NCI-H128 (cell line): ENCODE measurements at regions not wholly inside any gene's neighbourhood (a gene's known extent, or its start where the extent isn't known, plus 50 kb on each side); places are given as distances from the start of the nearest gene placed in this dataset.

Experiments used
- DNase-seq: peaks from one replicate; lab custom pipeline; 2025; ENCODE audit not compliant: unreplicated experiment; lab: John Stamatoyannopoulos, UW

DNA sequence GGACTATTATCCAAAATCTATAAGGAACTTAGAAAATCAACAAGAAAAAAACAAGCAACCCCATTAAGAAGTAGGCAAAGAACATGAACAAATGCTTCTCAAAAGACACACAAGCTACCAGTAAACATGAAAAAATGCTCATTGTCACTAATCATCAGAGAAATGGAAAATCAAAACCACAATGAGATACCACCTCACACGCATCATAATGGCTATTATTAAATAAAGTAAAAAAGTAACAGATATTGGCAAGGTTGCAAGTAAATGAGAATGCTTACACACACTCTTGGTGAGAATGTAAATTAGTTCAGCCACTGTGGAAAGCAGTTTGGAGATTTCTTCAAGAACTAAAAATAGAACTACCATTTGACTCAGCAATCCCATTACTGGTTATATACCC is 167.0 kb upstream of the DMRTA1 start:
- DNase-seq: no peak

DNA sequence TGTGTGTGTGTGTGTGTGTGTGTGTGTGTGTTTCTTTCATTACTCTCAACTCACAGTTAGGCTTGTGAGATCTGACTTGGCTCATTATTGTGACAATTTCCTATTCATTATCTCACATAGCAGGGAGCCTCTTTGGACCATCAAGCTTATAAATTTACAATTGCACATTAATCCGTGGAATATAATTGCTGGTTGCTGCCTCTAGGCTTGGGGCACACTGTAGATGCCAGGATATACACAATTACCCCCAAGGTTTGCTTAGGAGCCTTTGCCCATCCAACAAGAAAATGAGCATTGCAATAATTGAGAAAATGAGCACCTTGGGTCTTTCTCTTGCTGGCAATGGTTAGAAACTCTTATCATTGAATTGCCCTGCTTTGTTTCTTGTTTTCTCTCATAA is 161.6 kb upstream of the DMRTA1 start:
- DNase-seq: no peak

DNA sequence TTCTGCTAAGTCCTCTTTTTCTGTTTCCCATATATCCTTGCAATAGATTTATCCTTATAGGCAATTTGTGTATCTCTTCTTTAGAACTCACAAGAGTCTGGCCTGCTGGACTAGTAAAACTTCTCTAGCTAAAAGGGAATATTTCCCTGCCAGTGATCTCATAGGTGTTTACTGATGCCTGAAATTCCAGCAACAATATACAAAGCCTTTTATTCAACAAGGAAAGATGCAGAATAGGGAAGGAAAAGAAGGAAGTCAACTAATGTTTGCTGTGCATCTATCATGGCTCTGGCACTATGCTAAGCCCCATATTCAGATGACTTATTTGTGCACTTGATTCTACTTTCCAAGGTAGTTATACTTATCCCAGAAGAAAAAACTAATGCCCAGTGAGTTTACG is 160.0 kb upstream of the DMRTA1 start:
- DNase-seq: no peak

DNA sequence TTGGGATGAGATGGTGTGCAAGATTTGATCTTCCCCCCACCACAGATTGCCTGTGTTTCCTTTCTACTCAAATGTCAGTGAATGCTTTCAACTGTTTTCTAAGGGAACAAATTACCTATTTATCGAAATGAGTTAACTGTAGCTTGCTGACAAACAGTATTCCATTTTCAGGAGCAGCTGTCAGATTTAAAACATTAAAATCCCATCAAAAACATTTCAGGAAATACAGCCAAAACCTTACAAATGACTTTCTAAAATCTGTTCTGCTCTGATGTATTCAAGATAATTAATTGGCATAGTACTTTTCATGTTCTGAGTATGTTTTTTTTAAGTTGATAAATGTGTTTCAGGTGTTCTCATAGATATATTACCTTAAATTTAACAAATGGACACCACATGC is 158.0 kb upstream of the DMRTA1 start:
- no peak for DNase-seq

DNA sequence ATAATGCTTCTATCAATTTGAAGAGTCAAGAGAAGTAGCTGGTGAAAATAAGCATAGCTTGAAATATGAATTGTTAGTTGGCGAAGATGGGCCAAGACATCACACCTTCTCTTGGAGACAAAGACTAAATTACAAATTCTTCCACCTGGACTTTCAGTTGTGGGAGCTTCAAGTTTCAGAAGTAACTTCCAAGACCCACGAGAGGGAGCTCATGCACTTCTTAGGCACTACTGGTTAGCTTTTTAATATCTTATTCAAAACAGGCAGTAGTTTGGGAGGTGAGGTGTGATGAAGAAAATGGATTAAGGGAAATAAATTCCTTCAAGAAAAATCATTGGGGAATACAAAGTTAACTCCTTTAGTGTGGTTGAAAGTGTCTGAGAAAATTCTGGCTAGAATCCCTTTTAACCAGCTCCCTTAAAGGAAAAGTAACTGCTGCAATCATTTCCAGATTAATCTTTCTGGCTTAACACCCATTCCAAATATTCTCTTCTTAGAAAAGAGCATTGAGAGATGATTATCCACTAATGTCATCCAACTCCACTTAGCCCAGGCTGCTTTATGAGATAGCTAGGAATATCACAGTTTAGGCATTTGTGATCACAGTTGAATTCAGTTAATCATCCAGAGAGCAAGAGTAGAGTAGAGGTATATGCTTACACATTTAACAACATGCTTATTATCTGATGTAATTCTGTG is 139.5 kb upstream of the DMRTA1 start:
- no peak for DNase-seq

DNA sequence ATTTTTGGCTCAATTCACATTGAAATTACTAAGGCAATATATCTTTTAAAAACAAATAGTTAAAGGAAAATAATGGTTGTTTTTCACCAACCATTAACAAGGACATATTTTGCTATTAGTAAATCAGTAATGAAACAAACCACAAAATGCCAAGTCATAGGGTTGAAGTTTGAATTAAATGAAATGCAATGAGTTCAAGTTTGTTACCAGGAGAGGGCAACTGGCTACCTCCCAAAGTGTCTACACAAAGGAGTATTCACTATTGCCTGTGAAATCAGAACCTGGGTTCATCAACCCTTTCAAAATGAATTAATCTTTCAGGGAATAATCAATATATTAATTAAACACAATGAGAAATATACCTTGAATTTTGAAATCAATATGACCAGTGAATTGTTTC is 138.4 kb upstream of the DMRTA1 start:
- DNase-seq: no peak

DNA sequence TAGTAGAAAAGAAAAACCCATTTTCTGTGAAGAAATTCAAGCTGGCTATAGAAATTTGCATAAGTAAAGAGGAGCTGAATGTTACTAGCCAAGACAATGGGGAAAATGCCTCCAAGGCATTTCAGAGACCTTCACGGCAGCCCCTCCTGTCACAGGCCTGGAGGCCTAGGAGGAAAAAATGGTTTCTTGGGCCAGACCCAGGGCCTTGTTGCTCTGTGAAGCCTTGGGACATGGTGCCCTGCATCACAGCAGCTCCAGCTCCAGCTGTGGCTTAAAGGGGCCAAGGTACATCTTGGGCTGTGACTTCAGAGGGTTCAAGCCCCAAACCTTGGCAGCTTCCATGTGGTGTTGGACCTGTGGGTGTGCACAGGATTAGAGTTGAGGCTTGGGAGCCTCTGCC is 130.0 kb upstream of the DMRTA1 start:
- DNase-seq: no peak

DNA sequence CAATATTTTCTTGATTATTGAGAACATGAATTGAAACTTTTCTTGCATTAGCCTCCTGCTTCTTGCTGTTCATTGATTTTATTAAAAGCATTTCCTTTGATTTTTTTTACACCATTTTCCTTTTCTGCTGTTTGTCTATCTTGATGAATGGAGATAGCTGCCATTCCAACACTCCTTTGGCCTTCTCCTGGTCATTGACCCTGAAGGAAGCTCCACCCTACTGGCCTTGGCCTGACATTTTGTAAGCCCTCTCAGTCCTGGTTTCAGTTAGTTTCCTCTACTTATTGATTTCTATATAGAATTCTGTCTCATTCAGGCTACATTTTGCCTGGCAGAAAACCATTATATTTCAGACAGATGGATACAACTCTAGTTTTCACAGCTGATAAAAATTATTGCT is 115.1 kb upstream of the DMRTA1 start:
- no peak for DNase-seq

DNA sequence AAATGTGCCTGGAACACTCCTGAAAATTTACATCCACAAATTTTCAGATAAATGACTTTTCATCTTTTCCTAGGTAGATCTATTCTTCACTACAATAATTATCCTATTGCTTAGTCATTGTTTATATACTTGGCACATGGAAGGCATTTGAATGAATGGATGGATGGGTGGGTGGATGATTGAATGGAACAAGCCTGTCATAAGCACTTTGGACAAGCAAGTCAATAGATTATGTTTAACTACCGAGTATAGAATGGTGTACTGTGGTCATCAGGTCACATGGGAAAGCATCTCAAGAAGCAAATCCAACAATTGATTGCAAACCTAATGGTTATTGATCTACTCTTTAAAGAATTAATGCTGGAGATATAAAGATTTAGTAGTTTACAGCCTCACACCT is 114.4 kb upstream of the DMRTA1 start:
- DNase-seq: no peak

DNA sequence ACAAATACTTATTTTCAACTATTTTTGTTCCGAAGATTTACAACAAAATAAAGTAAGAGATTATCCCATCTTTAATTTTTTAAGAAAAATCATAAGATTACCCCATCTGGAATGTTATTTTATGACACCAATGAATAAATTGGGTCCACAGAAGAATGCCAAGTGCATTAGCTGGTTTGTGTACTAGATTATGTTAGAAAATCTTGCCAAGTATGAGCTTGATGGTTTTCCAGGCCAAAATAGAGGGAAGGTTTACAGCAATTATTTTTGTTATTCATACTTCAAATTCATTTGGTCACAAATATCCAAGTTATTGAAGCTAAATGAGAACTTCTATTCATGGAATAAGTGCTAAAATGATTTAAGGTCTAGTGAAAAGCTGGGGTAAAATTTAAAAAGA is 109.4 kb upstream of the DMRTA1 start:
- no peak for DNase-seq

DNA sequence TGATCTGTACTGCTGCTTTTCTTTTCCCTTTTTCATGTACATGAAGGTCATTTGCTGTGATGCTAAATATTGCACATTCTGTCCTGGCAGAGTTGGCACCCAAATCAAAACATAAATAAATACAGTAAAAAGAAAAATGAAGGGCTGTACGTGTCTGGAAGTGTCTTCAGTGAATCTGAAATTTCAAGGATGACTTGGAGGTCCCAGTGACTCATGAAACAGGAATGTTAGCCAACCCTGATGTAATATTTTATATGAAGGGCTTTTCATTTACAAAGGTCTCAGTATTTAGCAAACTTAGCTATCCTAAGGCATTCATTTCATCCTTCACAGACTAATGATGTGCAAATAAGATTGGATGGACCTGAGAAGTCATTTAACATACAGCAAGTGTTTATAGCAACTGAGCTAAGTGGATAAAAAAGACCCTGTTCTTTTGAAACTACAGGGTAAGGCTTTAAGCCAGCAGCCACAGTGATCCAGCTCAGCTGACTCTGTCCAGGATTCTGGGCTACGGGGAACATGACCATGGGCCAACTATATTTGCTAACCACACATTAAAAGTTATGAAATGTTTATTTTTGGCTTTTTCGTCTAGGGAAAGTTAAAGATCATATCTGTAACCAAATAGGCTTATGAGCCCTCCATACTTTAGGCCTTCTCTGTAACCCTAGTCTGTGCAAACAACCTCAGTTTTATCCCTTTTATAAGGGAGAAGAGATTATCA is 104.0 kb upstream of the DMRTA1 start:
- DNase-seq: no peak

DNA sequence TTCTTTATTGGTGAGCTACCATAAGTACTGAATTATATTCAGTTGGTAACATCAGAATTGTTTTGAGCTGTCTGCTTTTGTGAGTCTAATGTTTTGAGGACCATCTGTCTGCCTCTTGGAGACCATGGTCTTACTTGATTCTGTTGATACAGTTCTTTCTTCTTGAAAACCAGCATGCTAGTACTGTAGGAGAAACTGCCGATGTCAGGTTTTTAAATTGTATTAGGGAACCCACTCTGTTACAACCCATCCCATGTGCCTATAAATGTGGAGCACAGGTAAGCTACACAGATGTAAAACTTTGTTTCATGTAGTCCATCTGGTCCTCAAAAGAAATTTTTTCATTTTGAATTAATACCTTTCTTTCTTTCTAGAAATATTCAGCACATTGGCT is 103.4 kb upstream of the DMRTA1 start:
- DNase-seq: no peak

DNA sequence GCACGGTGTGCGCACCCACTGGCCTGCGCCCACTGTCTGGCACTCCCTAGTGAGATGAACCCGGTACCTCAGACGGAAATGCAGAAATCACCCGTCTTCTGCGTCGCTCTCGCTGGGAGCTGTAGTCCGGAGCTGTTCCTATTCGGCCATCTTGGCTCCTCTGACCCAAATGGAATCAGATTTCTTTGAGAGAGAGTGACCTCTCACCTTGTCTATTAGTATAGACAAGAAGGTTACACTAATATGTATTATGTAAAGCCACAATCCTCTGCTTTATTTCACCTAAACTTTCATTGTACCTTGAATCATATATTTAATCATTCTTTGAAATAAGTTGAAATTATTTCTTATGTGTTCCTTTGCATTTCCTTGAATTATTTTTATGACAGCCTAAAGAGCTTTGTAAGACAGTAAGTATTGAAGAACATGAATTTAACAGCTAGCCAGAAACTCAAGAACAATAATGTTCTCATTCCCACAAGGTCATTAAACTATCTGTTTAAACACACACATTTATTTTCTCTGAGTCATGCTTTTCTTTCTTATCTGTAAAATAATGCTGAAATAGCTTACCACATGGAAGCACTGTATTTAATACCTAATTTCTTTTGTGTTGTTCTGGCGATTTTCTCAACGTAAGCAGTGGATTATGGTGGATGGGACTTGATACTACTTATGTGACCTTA is 91.8 kb upstream of the DMRTA1 start:
- DNase-seq: no peak

DNA sequence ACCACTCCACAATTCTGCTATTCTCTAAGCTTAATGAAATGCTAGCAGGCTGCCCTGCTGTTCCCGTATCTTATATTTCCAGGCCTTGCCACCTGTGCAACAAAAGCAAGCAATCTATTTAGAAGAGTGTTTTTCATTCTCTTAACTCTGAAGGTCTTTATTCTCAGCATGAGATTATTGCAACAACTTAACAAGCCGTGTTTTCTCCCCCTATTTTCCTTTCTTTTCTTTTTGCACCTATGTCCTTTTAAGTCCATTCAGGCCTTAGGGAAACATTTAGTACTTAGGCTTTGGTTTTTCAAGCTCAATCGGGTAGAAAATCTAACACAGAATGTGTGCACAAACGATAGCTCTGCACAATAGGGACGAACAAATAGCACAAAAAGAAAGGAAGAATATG is 89.6 kb upstream of the DMRTA1 start:
- peak; percentile 15 for DNase-seq

DNA sequence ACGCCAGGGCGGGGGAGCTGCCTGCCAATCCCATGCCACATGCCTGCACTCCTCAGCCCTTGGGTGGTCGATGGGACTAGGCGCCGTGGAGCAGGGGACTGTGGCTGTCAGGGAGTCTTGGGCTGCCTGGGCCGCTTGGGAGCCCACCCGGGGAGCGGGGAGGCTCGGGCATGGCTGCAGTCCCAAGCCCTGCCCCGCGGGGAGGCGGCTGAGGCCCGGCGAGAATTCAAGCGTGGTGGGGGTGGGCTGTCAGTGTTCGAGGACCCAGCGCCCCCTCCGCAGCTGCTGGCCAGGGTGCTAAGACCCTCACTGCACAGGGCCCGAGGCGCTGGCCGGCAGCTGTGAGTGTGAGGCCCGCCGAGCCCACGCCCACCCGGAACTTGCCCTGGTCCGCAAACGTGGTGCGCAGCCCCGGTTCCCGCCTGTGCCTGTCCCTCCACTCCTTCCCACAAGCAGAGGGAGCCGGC is 83.2 kb upstream of the DMRTA1 start:
- no peak for DNase-seq

DNA sequence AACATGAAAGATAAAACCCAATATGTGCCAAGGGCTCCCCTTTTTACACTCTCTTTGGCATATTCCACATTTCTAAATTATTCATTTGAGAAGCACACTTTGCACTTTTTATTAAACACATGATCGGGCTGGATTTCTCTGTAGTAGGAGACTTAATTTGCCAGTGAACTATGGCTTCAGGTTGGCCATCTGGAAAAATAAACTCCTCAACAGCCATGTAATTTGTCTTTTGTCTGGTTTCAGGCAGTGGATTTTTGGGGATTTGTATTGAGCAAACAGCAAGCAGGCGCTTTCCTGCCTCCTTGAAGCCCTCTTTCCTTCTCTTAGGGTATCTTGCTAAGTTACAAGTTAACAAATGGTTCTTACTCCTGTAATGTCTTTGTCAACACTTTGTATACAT is 73.0 kb upstream of the DMRTA1 start:
- no peak for DNase-seq

DNA sequence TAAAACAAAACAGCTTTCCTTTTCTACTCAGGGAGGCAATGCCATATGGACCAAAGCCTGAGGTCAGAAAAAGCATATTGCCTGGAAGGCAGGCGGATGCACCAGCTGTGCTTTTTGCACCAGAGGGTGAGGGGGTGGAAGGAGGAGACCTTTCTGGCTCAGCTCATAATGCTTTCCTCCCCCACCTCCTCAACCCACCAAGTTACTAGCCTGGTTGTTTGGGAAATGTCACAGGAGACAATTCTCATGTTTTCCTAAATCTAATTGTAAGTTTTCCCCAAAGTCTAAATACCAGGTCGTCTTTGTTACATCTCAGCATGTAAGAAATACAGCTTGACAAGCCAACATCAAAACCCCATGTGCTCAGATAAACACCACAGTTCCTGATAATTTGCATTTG is 72.6 kb upstream of the DMRTA1 start:
- DNase-seq: no peak

DNA sequence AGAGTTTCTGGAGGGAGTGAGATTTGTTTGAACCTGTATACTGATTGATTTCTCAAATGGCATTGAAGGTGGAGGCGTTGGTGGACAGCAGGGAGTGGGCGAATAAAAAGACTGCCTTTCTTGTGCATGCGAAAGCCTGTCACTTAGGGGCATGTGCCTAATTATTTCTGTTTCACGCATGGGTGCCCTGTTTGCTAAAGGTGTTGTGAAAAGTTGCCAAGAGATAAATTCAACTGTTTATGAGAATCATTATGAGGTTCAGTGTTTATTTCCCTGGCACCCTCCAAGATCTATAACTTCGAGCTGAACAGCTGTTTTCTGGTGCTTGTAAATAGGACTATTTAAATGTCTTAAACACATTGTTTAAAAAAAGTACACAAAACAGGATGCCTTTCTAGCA is 67.4 kb upstream of the DMRTA1 start:
- no peak for DNase-seq

DNA sequence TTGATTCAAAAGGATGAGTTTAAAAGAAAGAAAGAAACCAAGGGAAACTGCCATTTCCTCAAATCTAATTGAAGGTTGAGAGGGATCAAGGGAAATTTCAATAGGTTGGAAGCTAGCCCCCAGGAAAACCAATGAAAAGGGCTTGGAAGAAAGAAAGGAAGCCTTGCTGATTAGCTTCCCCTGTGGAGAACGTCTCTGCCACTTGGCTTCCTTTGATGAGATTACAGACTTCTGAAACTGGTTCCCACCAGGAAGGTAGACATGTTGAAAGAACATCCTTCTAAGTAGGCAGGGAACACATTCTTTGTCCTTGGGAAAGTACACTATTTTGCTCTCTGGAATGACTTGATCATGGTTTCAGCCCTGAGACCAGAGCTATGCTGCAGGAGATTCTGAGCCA is 65.5 kb upstream of the DMRTA1 start:
- DNase-seq: no peak

DNA sequence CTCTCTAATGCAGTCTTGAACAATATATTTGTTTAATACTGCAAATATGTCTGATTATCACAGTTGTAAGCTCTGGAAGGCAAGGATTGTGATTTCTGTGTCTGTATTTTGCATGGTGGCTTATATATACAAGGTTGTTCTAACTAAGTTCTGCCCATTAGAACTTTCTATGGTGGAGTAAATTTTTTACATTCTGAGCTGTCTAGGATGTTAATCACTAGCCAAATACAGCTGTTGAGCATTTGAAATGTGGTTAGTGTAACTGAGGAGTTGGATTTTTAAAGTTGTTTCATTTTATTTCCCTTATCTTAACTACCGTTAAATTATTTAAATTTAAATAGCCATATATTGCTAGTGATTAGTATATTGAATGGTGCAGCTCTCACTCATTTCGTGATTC is 64.3 kb upstream of the DMRTA1 start:
- DNase-seq: no peak

DNA sequence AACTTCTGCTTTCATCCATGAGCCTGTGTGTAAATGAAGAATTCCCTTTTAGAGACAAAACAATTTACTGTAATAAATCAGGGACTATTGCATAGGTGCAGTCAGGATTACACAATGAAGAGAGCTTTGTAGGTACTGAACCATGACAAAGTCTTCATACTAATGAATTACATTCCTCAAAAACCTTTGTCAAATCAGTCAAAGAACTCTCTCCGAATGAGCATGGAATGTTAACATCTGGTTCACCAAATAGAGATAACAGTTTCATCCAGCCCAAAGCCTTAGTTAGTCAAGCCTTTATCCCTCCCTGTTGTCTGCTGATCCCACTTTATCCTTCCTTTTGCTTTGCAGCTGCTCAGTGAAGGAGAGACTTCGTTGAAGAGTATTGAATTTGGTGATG is 62.9 kb upstream of the DMRTA1 start:
- DNase-seq: no peak

DNA sequence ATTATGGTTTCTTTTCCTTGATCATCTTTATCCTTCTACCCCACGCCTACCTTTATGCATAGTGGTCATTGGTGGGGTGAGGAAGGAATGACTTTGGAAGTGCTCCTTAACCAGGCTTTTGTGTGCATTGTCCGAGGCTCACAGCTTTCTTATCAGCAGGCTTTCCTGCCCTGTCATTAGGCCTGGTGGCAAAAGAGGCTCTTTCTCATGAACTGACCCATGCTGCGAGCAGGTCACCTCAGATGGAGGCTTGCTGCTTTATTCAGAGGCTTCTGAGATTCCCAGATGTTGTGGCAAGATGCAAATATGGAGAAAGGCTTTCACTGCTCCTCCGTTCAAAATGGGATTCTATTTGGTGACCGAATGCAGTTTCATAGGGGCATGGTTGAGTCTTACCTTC is 57.4 kb upstream of the DMRTA1 start:
- no peak for DNase-seq
